H9 (cell line): ENCODE measurements at regions not wholly inside any gene's neighbourhood (a gene's known extent, or its start where the extent isn't known, plus 50 kb on each side); places are given as distances from the start of the nearest gene placed in this dataset.

Experiments used
- DNase-seq: peaks from one replicate; pipeline ENCODE4 v3.0.0-alpha.2; 2017
- H2AFZ ChIP-seq: one replicate; pipeline ENCODE4 v1.6.1; 2013; ENCODE audit warnings: mild to moderate bottlenecking, low read length, control low read depth, moderate library complexity
- H2AK5ac ChIP-seq: 2 replicates; pipeline ENCODE4 v1.6.1; 2013; ENCODE audit warnings: low read length, control low read depth, mixed read lengths; ENCODE audit not compliant: insufficient read length
- H2BK120ac ChIP-seq: one replicate; pipeline ENCODE4 v1.6.1; 2013; ENCODE audit warnings: low read depth, mild to moderate bottlenecking, low read length, control low read depth, inconsistent platforms; ENCODE audit not compliant: poor library complexity, severe bottlenecking
- H2BK12ac ChIP-seq: 2 replicates; pipeline ENCODE4 v1.6.1; 2013; ENCODE audit warnings: low read length, control low read depth, mixed read lengths, low read depth; ENCODE audit not compliant: insufficient read length
- H2BK15ac ChIP-seq: 2 replicates; pipeline ENCODE4 v1.6.1; 2013; ENCODE audit warnings: low read depth, low read length, control low read depth
- H2BK20ac ChIP-seq: one replicate; pipeline ENCODE4 v1.6.1; 2013; ENCODE audit warnings: low read depth, mild to moderate bottlenecking, low read length, control low read depth, inconsistent platforms; ENCODE audit not compliant: poor library complexity, severe bottlenecking
- H2BK5ac ChIP-seq: 2 replicates; pipeline ENCODE4 v1.6.1; 2013; ENCODE audit warnings: low read length, control low read depth, mixed read lengths; ENCODE audit not compliant: insufficient read length
- H3K14ac ChIP-seq: 2 replicates; pipeline ENCODE4 v1.6.1; 2013; ENCODE audit warnings: low read length, control low read depth; ENCODE audit not compliant: insufficient read depth
- H3K18ac ChIP-seq: 2 replicates; pipeline ENCODE4 v1.6.1; 2013; ENCODE audit warnings: low read depth, mild to moderate bottlenecking, mixed read lengths, low read length, control low read depth; ENCODE audit not compliant: insufficient read length
- H3K23ac ChIP-seq: 2 replicates; pipeline ENCODE4 v1.6.1; 2013; ENCODE audit warnings: low read length, control low read depth, mixed read lengths, low read depth; ENCODE audit not compliant: insufficient read length
- H3K23me2 ChIP-seq: 2 replicates; pipeline ENCODE4 v1.6.1; 2013; ENCODE audit warnings: low read depth, mild to moderate bottlenecking, mixed read lengths, low read length, control low read depth; ENCODE audit not compliant: insufficient read length, poor library complexity, severe bottlenecking
- H3K27ac ChIP-seq: 2 replicates; pipeline ENCODE4 v1.5.1; 2013; ENCODE audit warnings: low read length, control low read depth, mixed read lengths, low read depth; ENCODE audit not compliant: insufficient read length
- H3K27me3 ChIP-seq: 2 replicates; pipeline ENCODE4 v1.6.1; 2013; ENCODE audit warnings: low read length, control low read depth, inconsistent platforms; ENCODE audit not compliant: insufficient read depth
- H3K4ac ChIP-seq: 2 replicates; pipeline ENCODE4 v1.6.1; 2013; ENCODE audit warnings: low read depth, mild to moderate bottlenecking, control low read depth, inconsistent platforms, low read length, moderate library complexity
- H3K4me1 ChIP-seq: 2 replicates; pipeline ENCODE4 v1.6.1; 2013; ENCODE audit warnings: low read length, control low read depth, inconsistent platforms; ENCODE audit not compliant: insufficient read depth
- H3K4me2 ChIP-seq: 2 replicates; pipeline ENCODE4 v1.6.1; 2013; ENCODE audit warnings: low read length, control low read depth, mixed read lengths; ENCODE audit not compliant: insufficient read length, insufficient read depth
- H3K56ac ChIP-seq: 2 replicates; pipeline ENCODE4 v1.6.1; 2013; ENCODE audit warnings: low read depth, mild to moderate bottlenecking, mixed read lengths, low read length, control low read depth; ENCODE audit not compliant: insufficient read length
- H3K79me1 ChIP-seq: 2 replicates; pipeline ENCODE4 v1.6.1; 2013; ENCODE audit warnings: low read depth, mild to moderate bottlenecking, moderate library complexity, low read length, control low read depth, inconsistent platforms; ENCODE audit not compliant: insufficient read depth, poor library complexity, severe bottlenecking
- H3K79me2 ChIP-seq: 2 replicates; pipeline ENCODE4 v1.6.1; 2013; ENCODE audit warnings: low read length, control low read depth, inconsistent platforms; ENCODE audit not compliant: insufficient read depth
- H3K9ac ChIP-seq: 2 replicates; pipeline ENCODE4 v1.6.1; 2013; ENCODE audit warnings: low read length, control low read depth, mixed read lengths; ENCODE audit not compliant: insufficient read length; ENCODE audit errors: extremely low read depth
- H3K9me3 ChIP-seq: one replicate; pipeline ENCODE4 v1.6.1; 2013; ENCODE audit warnings: low read depth, low read length, inconsistent platforms; ENCODE audit not compliant: control insufficient read depth
- H3T11ph ChIP-seq: one replicate; pipeline ENCODE4 v1.6.1; 2013; ENCODE audit warnings: mild to moderate bottlenecking, low read length, control low read depth, inconsistent platforms
- H4K20me1 ChIP-seq: one replicate; pipeline ENCODE4 v1.6.1; 2013; ENCODE audit not compliant: control insufficient read depth, insufficient read length, insufficient read depth
- H4K5ac ChIP-seq: 2 replicates; pipeline ENCODE4 v1.6.1; 2013; ENCODE audit warnings: low read depth, mild to moderate bottlenecking, mixed read lengths, low read length, control low read depth; ENCODE audit not compliant: insufficient read length
- H4K8ac ChIP-seq: replicated peaks from 2 replicates; pipeline ENCODE4 v1.6.1; 2013; ENCODE audit warnings: low read length, control low read depth, mixed read lengths, low read depth; ENCODE audit not compliant: insufficient read length
- H4K91ac ChIP-seq: 2 replicates; pipeline ENCODE4 v1.6.1; 2013; ENCODE audit warnings: low read depth, mild to moderate bottlenecking, moderate library complexity, mixed read lengths, low read length, control low read depth; ENCODE audit not compliant: insufficient read length
- H3K27ac Mint-ChIP-seq, 3 experiments: 2 replicates in 2 of 3; 3 replicates in 1 of 3; pipeline ENCODE4 v1.8.0; 2020 to 2021; ENCODE audit warnings: mixed read lengths in 3 of 3, mild to moderate bottlenecking in 1 of 3, moderate library complexity in 1 of 3
- H3K27me3 Mint-ChIP-seq: 2 replicates; pipeline ENCODE4 v1.8.0; 2021; ENCODE audit warnings: low read depth, mild to moderate bottlenecking, moderate library complexity, mixed read lengths
- H3K36me3 Mint-ChIP-seq, 3 experiments: 2 replicates in 2 of 3; 3 replicates in 1 of 3; pipeline ENCODE4 v1.8.0; 2020 to 2021; ENCODE audit warnings: low read depth in 3 of 3, mixed read lengths in 3 of 3; ENCODE audit not compliant: insufficient read depth in 1 of 3
- H3K4me1 Mint-ChIP-seq, 2 experiments: 2 replicates each; pipeline ENCODE4 v1.8.0; 2020; ENCODE audit warnings: mixed read lengths in 2 of 2
- H3K4me3 Mint-ChIP-seq, 2 experiments: 2 replicates in 1 of 2; 3 replicates in 1 of 2; pipeline ENCODE4 v1.8.0; 2020 to 2021; ENCODE audit warnings: mild to moderate bottlenecking in 2 of 2, mixed read lengths in 2 of 2, moderate library complexity in 1 of 2
- H3K9me3 Mint-ChIP-seq, 2 experiments: 2 replicates in 1 of 2; 3 replicates in 1 of 2; pipeline ENCODE4 v1.8.0; 2020; ENCODE audit warnings: mild to moderate bottlenecking in 2 of 2, mixed read lengths in 2 of 2, moderate library complexity in 1 of 2
- CTCF ChIP-seq: fragments of 200-600 bp; sonication (generic); conservative IDR thresholded peaks from 3 replicates; pipeline ENCODE4 v1.8.0; 2021; ENCODE audit warnings: antibody characterized with exemption, mild to moderate bottlenecking
- WGBS: extraction: QIAGEN DNeasy Blood & Tissue Kit; methylation state at CpG from one replicate; pipeline ENCODE4 v1.1.7; 2013; ENCODE audit warnings: missing lambda C conversion rate, low lambda C conversion rate, mixed read lengths; ENCODE audit not compliant: insufficient read length; ENCODE audit errors: extremely low coverage; 5-methylcytosine and 5-hydroxymethylcytosine counted together

- no peaks in the 10 kb centered on the region for H3K27me3 ChIP-seq
- H3T11ph ChIP-seq = no peak overlapping the region
- Mint-ChIP-seq H3K36me3 (no peaks in the 10 kb centered on the region), H3K4me1 (0 out of 4 replicates have a peak, but pooled peaks cover 0 to 2% of the 10 kb centered on the region in 2 experiments), H3K27ac (no peak overlapping the region), H3K27me3 (no peaks in the 10 kb centered on the region), H3K4me3 (no peak overlapping the region), H3K9me3 (no peaks in the 10 kb centered on the region; a peak in 1 of 5 replicates)
- no peaks in the 10 kb centered on the region for H3K79me2 ChIP-seq
- H4K5ac ChIP-seq = no peak overlapping the region
- no peak overlapping the region for H2BK20ac ChIP-seq
- H3K14ac ChIP-seq = no peak overlapping the region
- H3K4me2 ChIP-seq = no peak overlapping the region
- no peaks in the 10 kb centered on the region for H3K9me3 ChIP-seq
- no peak overlapping the region for H3K4ac ChIP-seq
- H3K18ac ChIP-seq = no peak overlapping the region
- H3K4me1 ChIP-seq = no peaks in the 10 kb centered on the region
- no peak overlapping the region for H2AFZ ChIP-seq
- no peak overlapping the region for H3K56ac ChIP-seq
- DNase-seq = no peak
- H3K9ac ChIP-seq = no peak overlapping the region
- no peak overlapping the region for H2BK5ac ChIP-seq
- H3K23me2 ChIP-seq = no peaks in the 10 kb centered on the region
- H3K27ac ChIP-seq = no peak overlapping the region
- H3K79me1 ChIP-seq = no peaks in the 10 kb centered on the region
- no peak for TF ChIP-seq CTCF
- WGBS = no CpG with 5 or more reads among the region's 5 CpGs
- H3K23ac ChIP-seq = no peak overlapping the region
- no peaks in the 10 kb centered on the region for H4K20me1 ChIP-seq
- H2AK5ac ChIP-seq = no peak overlapping the region
- no peak overlapping the region for H2BK120ac ChIP-seq
- no peak overlapping the region for H4K8ac ChIP-seq
- no peak overlapping the region for H4K91ac ChIP-seq
- H2BK15ac ChIP-seq = no peak overlapping the region
- no peak overlapping the region for H2BK12ac ChIP-seq
Measured at GRCh38 chr12:84356224-84356623, 556.4 kb downstream of the SLC6A15 start.
